ENCODE measurements at regions not wholly inside any gene's neighbourhood (a gene's known extent, or its start where the extent isn't known, plus 50 kb on each side); places are given as distances from the start of the nearest gene placed in this dataset.
A peak's percentile ranks its signal among the peaks of the same experiment; 100 is the strongest.
"Not testable (repeated sequence)": the region's sequence is repeated elsewhere in the genome, so short reads cannot be mapped to it uniquely, and the experiment has no call there.

DNA sequence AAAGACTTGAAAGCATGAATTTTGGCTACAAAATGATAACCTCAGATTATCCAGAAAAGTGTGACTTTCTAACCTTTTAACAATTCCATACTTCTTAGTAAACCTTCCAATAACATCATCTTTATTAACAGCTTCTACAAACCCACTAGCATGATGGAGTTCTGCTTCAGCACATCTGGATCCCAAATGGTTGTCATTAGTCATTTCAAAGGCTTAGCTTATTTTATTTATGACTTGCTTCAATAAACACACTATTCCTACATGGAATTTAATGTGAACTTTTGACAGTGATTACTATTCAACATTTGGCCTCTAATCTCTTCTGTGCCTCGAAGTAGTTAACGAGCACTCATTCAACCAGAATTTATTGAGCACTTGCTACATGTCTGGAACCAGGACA, 808.3 kb downstream of the TSN start:
- intact Hi-C loops (cut with DNase I) = no loop called here
- no peak for DNase-seq

DNA sequence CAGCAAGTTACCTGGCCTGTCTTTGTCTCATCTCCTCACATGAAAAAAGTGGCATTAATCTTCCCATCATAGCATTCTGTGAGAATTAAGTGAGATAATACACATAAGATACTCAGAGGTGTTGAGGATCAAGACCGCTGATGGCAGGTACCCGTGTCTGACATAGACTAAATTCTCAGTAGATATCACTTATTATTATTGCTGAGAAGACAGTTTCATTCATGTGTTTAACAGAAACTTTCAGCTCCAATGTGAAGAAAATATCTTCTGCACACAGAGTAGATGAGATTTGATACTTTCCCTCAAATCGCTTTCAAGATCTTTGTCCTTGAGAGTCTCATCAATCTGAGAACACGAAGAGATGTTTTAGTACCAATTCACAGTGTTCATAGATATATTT, 809.4 kb downstream of the TSN start:
- intact Hi-C loops (cut with DNase I) = no loop called here
- DNase-seq = no peak

DNA sequence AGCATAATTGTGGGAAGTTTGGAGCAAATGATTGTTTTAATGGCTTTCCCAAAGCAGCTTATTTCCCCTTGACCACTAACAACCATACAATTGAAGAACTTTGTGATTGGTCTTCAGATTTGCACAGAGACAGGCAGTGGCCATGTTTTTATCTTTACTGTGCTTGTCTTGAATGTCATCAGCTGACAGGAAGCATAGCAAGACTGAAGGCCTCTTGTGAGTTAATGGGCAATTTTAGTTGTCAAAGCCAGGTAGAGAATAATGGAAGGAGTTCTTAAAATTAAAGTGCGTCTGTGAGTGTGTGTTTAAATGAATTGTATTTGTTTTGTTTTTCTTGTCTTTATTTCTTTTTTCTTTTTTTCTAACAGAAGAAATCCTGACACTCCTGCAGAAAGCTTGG, 809.9 kb downstream of the TSN start:
- intact Hi-C loops (cut with DNase I) = no loop called here
- DNase-seq = no peak

DNA sequence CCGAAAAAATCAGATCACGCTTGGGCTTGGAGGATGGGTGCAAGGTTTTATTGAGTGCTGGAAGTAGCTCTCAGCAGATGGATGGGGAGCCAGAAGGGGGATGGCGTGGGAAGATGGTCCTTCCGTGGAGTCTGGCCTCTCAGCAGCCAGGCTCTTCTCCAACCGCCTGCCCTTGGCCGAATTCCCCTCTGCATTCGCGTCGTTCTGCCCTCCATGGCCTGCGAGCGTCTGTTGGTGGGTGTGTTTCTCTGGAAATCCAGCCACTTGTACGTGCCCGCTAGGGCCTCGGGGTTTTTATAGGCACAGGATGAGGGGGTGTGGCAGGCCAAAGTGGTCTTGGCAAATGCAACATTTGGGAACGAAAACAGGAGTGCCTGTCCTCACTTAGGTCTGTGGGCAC, 815.2 kb downstream of the TSN start:
- intact Hi-C loops (cut with DNase I) = no loop called here

DNA sequence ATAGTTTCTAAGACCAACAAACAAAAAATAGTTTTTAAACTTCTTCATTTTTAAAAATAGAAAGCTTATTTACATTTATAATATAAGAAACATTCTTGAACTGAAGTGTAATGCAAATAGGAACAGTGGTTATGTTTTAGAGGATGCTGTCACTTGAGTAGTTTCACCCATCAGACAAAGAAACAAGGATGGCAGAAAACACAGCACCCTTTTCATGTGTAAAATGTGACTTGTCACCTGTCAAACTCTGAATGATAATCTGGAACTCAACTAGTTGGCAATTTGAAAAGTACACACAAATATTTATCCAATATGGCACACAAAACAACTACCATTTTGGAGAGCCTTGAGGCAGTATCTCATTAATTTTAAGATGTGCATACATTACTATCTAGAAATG, 816.0 kb downstream of the TSN start:
- intact Hi-C loops (cut with DNase I); DNase-seq: not testable (repeated sequence)

More for the DNA sequence above, 815.2 kb downstream of the TSN start:
- peak in 1 of 10 donors; percentile 69 for DNase-seq

DNA sequence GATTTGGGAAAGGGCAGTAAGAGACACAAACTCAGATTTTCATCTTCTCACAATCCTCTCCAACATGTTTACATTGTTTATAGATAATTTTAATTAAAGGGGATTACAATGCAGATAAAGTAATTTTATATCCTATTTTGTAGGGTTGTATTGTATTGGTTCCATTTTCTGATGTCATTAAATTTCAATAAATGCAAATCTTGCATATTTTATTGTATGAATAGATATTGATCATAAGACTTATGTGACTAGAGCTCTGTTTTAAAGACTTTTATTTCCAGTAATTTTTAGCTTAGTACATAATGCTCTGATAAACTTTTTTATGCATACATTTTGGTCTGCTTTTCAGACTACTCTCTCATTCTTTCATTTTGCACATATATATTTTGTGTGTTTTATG, 819.6 kb downstream of the TSN start:
- intact Hi-C loops (cut with DNase I) = no loop called here
- DNase-seq = no peak

DNA sequence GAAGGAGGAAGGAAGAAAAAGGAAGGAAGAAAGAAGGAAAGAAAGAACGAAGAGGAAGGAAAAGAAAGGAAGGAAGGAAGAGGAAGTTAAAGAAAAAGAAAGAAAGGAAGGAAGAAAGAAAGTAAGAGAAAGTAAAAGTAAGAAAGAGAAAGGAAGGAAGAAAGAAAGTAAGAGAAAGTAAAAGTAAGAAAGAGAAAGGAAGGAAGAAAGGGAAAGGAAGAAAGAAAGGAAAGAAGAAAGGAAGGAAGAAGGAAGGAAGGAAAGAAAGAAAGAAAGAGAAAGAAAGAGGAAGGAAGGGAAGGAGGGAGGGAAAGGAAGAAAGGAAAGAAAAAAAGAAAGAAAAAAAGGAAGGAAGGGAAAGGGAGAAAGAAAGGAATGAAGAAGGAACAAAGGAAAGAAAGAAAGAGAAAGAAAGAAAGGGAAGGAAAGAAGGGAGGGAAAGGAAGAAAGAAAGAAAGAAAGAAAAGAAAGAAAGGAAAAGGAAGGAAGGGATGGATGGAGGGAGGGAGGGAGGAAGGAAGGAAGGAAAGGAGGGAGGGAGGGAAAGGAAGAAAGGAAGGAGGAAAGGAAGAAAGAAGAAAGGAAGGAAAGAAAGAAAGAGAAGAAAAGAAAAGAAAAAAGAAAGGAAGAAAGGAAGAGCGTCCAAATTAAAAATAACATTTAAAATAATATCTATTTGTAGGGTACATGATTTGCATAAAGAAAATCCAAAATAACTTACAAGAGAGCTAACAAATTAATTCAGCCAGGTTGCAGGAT, 827.9 kb downstream of the TSN start:
- intact Hi-C loops (cut with DNase I) = no loop called here
- no peak for DNase-seq

DNA sequence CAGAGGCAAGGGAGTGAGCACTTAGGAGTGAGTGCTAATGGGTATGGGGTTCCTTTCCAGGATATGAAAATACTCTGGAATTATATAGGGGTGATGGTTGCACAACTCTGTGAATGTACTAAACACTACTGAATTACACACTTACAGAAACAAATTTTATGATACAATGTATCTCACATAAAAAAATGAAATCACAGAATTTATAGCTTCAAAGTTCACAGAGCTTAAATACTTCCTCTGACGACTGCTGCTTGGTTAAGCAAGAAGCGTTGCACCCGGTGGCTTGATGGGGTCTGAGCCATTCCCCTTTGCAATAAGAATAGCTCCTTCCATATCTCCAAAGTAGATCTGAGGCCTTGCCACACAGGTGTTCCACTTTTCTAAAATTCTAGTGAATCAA, 835.1 kb downstream of the TSN start:
- intact Hi-C loops (cut with DNase I) = no loop called here
- DNase-seq = no peak

DNA sequence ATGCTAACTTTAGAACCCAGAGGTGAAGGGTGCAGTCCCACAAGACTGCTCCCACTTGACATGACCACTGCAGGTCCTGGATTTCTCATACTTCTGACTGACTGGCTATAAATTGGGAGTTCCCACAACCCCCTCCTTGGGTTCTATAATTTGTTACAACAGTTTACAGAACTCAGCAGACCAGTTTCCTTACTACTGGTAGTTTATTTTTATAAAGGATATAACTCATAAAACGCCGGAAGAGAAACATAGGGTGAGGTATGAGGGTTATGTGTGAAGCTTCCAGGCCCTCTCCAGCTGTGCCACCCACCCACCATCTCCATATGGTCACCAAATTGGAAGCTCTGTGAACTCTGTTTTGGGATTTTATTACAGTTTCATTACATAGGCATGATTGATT, 839.6 kb downstream of the TSN start:
- intact Hi-C loops (cut with DNase I) = no loop called here
- no peak for DNase-seq

DNA sequence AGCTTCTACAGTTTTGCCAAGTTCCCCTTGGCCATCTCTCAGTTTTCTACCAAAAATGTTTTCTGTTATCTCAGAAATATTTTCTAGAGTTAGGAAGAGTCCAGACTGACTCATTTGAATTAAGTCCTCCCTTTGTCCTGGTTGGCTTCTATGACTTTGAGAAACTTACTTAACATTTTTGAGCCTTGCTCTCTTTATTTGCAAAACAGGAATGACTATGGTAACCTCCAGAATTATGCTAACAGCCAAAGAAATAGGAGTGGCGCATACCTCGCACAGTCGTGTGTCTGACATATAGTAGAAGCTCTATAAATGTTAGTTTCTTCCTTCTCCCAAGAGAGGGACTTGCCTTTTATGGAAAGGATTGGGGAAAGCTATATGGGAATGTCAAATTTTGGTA, 841.1 kb downstream of the TSN start:
- no peak for DNase-seq
- intact Hi-C loops (cut with DNase I) = no loop called here

DNA sequence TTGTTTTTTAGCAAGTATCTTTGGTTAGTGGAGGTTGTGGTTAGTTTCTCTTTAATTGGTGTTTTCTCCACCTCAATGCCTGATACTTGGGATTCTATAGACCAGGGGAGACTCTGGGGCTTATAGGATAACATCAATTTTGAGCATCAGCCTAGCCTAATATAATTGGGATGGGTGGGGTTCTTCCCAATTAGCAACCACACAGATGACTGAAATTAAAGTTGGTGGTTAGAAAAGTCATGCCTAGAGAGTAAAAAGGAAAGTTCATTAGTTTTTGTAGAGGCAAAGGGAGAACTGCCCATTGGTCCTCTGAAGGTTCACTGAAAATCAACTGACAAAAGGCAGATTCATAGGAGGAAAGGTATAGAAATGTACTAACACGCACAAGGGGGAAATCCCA, 843.3 kb downstream of the TSN start:
- intact Hi-C loops (cut with DNase I) = no loop called here
- no peak for DNase-seq

DNA sequence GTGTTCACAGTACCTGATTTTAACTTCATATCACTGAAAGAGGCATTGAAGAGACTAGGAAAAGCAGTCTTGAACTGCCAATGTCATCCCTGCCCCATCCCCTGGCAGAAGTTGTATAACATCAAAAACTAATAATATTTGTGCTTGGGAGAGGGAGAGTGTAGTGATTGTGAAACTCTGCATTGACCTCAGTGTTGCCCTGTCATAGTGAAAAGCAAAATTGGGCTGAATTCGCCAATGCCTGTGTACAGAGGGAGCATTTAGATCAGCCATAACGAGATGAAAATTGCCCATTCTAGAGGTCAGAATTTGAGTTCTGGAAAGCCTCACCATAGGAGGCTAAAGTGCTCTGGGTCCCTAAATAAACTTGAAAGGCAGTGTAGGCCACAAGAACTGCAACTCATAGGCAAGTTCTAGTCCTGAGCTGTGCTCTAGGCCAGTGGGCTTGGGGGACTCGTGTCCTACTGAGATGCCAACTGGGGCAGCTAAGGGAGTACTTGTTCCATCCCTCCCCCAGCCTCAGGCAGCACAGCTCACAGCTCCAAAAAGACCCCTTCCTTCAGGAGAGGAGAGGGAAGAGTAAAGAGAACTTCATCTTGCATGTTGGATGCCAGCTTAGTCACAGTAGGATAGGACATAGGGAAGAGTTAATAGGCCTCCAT, 855.6 kb downstream of the TSN start:
- peak in 1 of 10 donors; percentile 69 for DNase-seq
- intact Hi-C loops (cut with DNase I) = no loop called here

DNA sequence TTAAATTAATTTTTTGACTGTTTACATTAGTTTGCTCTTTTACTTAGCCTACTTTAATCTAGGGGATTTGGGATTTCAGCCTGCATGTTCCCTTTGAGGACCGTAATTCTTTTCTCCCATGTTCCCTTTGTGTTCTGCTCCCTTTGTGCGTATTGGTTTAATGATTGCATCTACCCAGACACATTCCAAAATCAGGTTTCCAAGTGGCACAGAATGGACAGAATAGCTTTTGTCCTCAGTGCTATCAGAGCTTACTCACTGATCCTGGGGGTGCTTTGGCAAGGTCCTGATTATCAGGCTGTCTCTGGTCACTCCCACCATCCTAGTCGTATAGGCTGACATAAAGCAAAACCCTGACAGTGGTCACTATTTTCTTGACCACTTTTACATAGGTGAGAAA, 867.5 kb downstream of the TSN start:
- DNase-seq = no peak
- intact Hi-C loops (cut with DNase I) = no loop called here

DNA sequence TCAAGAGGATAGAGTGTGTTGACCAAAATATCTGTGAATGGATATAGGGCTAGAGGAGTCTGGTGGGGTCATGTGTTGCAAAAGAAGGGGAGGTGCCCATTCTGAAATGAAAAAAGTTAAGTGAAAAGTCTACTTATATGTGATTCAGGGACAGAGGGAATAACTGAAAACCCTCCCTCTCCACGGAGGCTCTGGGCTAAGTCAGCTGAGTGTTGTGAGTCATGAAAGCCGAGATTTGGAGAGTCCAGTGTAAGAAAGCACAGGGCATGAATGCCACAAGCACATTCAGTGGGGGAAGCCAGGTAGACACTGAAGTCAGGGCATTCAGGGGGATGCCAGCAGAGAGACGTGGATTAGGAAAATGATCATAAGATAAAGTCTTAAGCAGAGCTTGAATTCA, 871.9 kb downstream of the TSN start:
- no peak for DNase-seq
- intact Hi-C loops (cut with DNase I) = no loop called here

DNA sequence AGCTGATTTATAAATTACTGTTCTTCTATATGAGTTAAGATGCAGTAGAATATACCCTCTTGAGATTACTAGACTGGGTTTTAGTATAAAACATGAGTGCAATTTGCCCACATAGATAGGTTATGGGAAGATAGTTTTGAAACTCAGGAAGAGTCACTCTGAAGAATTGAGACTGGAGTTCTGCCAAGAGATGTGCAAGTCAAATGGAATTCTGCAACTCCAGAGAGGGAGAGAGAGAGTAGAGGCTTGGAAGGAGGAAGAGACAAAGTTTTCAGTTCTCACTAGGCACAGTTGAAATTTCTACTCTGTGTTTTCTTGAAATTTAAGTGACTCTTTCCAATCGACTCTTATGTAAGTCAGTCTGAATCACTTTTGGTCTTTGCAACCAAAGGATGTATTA, 878.8 kb downstream of the TSN start:
- intact Hi-C loops (cut with DNase I) = no loop called here
- no peak for DNase-seq

DNA sequence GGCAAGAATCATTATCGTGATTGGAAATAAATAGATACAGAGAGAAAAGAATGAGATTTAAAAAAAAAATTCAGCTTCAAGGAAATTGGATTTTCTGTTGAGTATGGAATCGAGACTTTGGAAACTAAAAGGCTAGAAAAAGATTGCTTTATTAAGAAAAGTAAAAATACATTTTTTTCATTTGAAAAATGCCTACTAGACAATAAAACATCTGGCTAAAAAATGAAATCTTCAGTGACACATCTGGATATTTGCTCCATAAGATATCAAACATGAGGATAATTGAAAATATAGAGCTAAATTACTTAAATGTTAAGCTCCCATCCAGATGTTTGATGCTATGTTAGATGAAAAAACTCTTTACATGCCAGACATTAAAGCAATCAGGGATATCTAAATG, 879.5 kb downstream of the TSN start:
- no peak for DNase-seq
- intact Hi-C loops (cut with DNase I) = no loop called here

DNA sequence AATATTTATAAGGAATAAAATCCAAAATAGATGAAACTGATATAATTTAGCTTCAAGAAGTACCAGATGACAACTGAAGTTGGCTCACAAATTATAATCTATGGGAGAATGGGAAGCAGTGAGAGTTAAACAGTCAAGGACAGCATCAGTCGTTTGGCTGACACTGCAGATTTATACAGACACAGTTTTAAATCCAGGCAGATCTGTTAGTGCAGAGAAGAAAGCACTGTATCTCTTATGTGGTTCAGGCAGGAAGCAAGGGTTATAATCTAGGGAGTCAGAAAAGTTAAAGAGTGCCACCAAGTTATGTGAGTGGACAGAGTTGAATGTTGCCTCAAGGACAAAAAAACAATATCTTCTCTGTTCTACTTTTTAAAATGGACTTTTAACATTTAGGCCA, 880.2 kb downstream of the TSN start:
- DNase-seq = no peak
- intact Hi-C loops (cut with DNase I) = no loop called here

DNA sequence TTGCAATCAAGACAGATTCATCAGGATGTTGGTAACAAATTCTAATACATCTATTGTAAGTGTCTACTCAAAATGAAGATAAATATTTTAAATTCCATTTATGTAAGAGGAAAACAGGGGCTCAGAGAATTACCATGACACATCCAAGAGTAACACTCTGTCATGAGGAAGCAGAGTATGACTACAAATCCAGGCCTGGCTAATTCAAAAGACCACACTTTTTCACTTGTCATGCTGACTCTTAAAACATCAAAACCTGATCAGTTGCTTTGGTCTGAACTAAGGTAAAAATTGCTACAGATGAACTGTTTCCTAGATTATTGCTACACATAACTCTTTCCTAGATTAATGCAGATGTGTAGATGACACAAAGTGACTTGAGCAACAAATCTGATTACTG, 880.6 kb downstream of the TSN start:
- no peak for DNase-seq
- intact Hi-C loops (cut with DNase I) = no loop called here

DNA sequence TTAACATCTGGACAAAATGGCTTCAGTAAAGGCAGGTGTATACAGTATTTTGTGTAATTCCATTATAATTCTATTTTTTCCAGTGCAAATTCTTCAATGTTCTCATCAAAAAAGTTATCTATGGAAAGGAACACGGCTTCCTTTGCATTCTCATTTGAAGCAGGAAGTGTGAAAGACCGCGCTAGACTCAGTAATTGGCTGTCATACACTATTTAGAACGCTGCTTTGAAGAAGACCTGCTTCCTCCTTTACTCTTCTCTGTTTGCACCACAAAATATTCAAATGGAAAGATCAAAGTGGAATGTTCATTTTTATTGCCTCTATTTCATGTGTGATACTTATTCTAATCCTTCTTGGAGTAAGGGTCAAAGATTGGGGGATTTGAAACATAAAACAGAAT, 883.7 kb downstream of the TSN start:
- no peak for DNase-seq
- intact Hi-C loops (cut with DNase I) = no loop called here

DNA sequence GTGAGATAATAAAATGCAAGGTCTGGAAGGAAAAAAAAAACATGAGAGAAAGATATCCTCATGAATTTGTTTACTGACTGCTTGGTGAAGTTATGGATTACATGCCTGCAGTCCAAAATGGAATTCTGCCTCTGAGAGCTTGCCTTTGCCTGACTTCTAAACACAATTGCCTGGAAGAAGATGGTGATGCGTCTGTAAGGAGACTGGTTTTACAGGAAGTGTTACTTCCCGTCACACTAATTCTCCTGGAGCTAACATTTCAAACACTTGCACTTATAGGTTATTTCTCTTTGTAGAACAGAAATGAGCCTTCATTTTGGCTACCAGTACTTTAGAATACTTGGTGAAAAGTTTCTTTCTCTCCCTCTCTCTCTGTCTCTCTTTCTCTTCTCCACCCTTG, 884.3 kb downstream of the TSN start:
- intact Hi-C loops (cut with DNase I) = no loop called here
- no peak for DNase-seq

DNA sequence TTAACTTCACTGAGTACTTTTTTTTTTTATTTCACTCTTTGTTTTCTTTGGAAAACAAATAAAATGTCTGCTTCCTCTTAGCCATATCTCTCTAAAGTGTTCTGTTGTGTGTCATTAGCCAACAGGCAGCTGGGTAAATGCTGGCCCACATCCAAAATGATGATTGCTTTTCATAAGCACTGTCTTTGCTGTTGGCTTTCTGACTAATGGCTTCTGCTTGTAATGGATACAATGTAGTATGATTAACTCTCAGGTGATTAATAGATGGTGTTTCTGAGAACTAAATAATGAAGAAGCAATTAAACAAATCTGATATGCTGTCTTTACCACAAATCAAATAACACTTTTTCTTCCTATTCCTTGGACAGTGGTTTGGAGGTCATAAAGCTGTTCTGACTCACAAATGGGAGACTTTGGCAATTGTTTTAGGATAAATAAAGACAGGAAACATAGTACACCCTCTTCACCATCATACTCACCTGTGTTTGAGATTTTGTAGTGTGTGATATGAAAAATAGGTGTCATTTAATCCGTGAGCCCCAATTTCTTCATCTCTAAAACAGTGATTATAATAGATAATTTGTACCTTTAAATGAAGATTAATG, 888.4 kb downstream of the TSN start:
- intact Hi-C loops (cut with DNase I) = no loop called here

DNA sequence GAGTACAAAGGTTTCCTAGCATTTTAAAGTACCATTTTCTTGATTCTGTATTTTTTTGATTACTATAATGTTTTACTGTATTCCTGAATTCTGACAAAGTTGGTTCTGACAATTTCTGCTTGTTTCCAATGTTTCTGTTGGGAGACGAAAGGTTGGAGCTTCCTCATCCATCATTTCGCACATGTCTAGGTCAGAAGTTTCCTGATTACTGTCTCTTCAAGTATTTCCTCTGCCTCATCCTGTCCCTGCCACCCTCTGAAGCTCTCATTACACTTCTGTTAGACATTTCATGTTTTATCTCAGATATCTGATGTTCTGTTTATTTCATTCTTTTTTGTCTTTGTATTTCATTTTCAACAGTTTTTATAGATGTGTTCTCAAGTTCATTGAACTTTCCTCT, 895.8 kb downstream of the TSN start:
- no peak for DNase-seq
- intact Hi-C loops (cut with DNase I) = no loop called here

More for the DNA sequence above, 888.4 kb downstream of the TSN start:
- DNase-seq = no peak

Data from posterior cingulate gyrus (tissue), 11 donors.